BJ (cell line): ENCODE measurements at regions not wholly inside any gene's neighbourhood (a gene's known extent, or its start where the extent isn't known, plus 50 kb on each side); places are given as distances from the start of the nearest gene placed in this dataset.

ENCODE experiments used
- CTCF ChIA-PET: fragments of 350-600 bp; formaldehyde crosslinking; extraction: SDS; loops from one replicate; lab custom pipeline; 2021; ENCODE audit warnings: antibody characterized with exemption, inconsistent platforms; lab: Yijun Ruan, JAX
- POLR2A ChIA-PET: fragments of 300-600 bp; sonication (Branson Sonifier 250); formaldehyde crosslinking; extraction: SDS; loops from one replicate; lab custom pipeline; 2021; ENCODE audit warnings: antibody characterized with exemption; lab: Charles Lee
- DNase-seq: peaks from one replicate; pipeline ENCODE4 v3.0.0-alpha.2; 2011; ENCODE audit warnings: low read depth
- H3K27me3 ChIP-seq: 2 replicates; pipeline ENCODE4 v1.6.0; 2011; ENCODE audit warnings: low read length; ENCODE audit not compliant: control insufficient read depth, insufficient read depth
- H3K36me3 ChIP-seq: 2 replicates; pipeline ENCODE4 v1.5.1; 2011; ENCODE audit warnings: low read length; ENCODE audit not compliant: control insufficient read depth, insufficient read depth
- H3K4me3 ChIP-seq: 2 replicates; pipeline ENCODE4 v1.5.1; 2011; ENCODE audit warnings: low read depth, mild to moderate bottlenecking, control low read depth, low read length
- CTCF ChIP-seq: IDR thresholded peaks from 2 replicates; pipeline ENCODE4 v1.5.1; 2011; ENCODE audit warnings: low read depth, mild to moderate bottlenecking, control low read depth, inconsistent platforms, low read length, moderate library complexity; ENCODE audit not compliant: insufficient read depth

GRCh38 chr9:13769641-13770040 is 490.1 kb upstream of the MPDZ start:
- Histone ChIP-seq H3K4me3 (no peak overlapping the region), H3K36me3 (no peaks in the 10 kb centered on the region), H3K27me3 (no peaks in the 10 kb centered on the region)
- DNase-seq: no peak
- POLR2A ChIA-PET: no interaction called here
- no peak for TF ChIP-seq CTCF
- CTCF ChIA-PET: no interaction called here

- Histone ChIP-seq H3K36me3 (no peaks in the 10 kb centered on the region), H3K27me3 (no peaks in the 10 kb centered on the region), H3K4me3 (no peak overlapping the region)
- ChIA-PET CTCF (interaction anchor here (0.6 kb wide), 1 partner anchor 34 kb away, joined by 3 read pairs; no protein-coding TSS in a partner anchor), POLR2A (no interaction called here)
- no peak for TF ChIP-seq CTCF
- no peak for DNase-seq
These were observed 489.5 kb upstream of the MPDZ start for GRCh38 chr9:13769006-13769405.

GRCh38 chr9:13762209-13762608 is 482.7 kb upstream of the MPDZ start:
- no peak for DNase-seq
- no peak overlapping the region for H3K4me3 ChIP-seq
- ChIA-PET POLR2A (no interaction called here), CTCF (no interaction called here)
- no peak for TF ChIP-seq CTCF
- no peaks in the 10 kb centered on the region for H3K27me3 ChIP-seq
- no peaks in the 10 kb centered on the region for H3K36me3 ChIP-seq

GRCh38 chr9:13759551-13759950 is 480.1 kb upstream of the MPDZ start:
- Histone ChIP-seq H3K36me3 (no peaks in the 10 kb centered on the region), H3K27me3 (no peaks in the 10 kb centered on the region), H3K4me3 (no peak overlapping the region)
- no peak for TF ChIP-seq CTCF
- POLR2A ChIA-PET: no interaction called here
- no peak for DNase-seq
- CTCF ChIA-PET: no interaction called here

GRCh38 chr9:13758936-13759335 is 479.4 kb upstream of the MPDZ start:
- no peaks in the 10 kb centered on the region for H3K36me3 ChIP-seq
- DNase-seq: no peak
- no peaks in the 10 kb centered on the region for H3K27me3 ChIP-seq
- ChIA-PET CTCF (no interaction called here), POLR2A (no interaction called here)
- no peak for TF ChIP-seq CTCF
- no peak overlapping the region for H3K4me3 ChIP-seq
